OCI-LY7 (cell line): ENCODE measurements at regions not wholly inside any gene's neighbourhood (a gene's known extent, or its start where the extent isn't known, plus 50 kb on each side); places are given as distances from the start of the nearest gene placed in this dataset.
A peak's percentile ranks its signal among the peaks of the same experiment; 100 is the strongest.
"Not testable (repeated sequence)": the region's sequence is repeated elsewhere in the genome, so short reads cannot be mapped to it uniquely, and the experiment has no call there.

Source experiments
- BruUV-seq: library from RNA; stranded (reverse); fragments of 400-500 nt; replicated peaks from 2 replicates; lab custom pipeline; 2021; lab: Mats Ljungman, UMichigan
- CTCF ChIA-PET: fragments of 300-600 bp; sonication (Branson Sonifier 250); formaldehyde crosslinking; loops from one replicate; lab custom pipeline; 2022; ENCODE audit warnings: antibody characterized with exemption; ENCODE audit not compliant: unreplicated experiment; lab: Charles Lee
- POLR2A ChIA-PET: fragments of 300-600 bp; sonication (Branson Sonifier 250); formaldehyde crosslinking; loops from one replicate; lab custom pipeline; 2022; ENCODE audit warnings: antibody characterized with exemption; lab: Charles Lee
- DNase-seq: peaks from one replicate; pipeline ENCODE4 v3.0.0-alpha.2; 2015; ENCODE audit warnings: low spot score
- H2AFZ ChIP-seq: fragments of 200-600 bp; sonication (generic), shearing (Covaris generic); 2 replicates; pipeline ENCODE4 v1.6.1; 2014; ENCODE audit warnings: mild to moderate bottlenecking, antibody characterized with exemption, low read length, moderate library complexity
- H3K27ac ChIP-seq: fragments of 200-600 bp; sonication (generic); 2 replicates; pipeline ENCODE4 v1.5.1; 2014; ENCODE audit warnings: mixed run types, low read depth, mild to moderate bottlenecking, moderate library complexity, low read length, inconsistent platforms; ENCODE audit not compliant: poor library complexity, severe bottlenecking
- H3K36me3 ChIP-seq: fragments of 200-600 bp; sonication (generic); 2 replicates; pipeline ENCODE4 v1.6.1; 2014; ENCODE audit warnings: mild to moderate bottlenecking, antibody characterized with exemption, low read length, moderate library complexity, mixed read lengths; ENCODE audit not compliant: insufficient read depth
- H3K4me1 ChIP-seq: fragments of 200-600 bp; sonication (generic); 2 replicates; pipeline ENCODE4 v1.5.1; 2014; ENCODE audit warnings: mild to moderate bottlenecking, low read length; ENCODE audit not compliant: insufficient read depth, poor library complexity, severe bottlenecking
- H3K4me2 ChIP-seq: fragments of 200-600 bp; sonication (generic); 2 replicates; pipeline ENCODE4 v1.6.1; 2014; ENCODE audit warnings: mild to moderate bottlenecking, low read length
- H3K4me3 ChIP-seq: fragments of 200-600 bp; sonication (generic); 2 replicates; pipeline ENCODE4 v1.5.1; 2014; ENCODE audit warnings: mild to moderate bottlenecking, low read depth, low read length; ENCODE audit not compliant: poor library complexity, severe bottlenecking
- H3K79me2 ChIP-seq: fragments of 200-600 bp; sonication (generic); 2 replicates; pipeline ENCODE4 v1.6.1; 2016; ENCODE audit warnings: low read depth, mild to moderate bottlenecking, low read length, moderate library complexity, mixed read lengths; ENCODE audit not compliant: insufficient read depth
- H3K9me2 ChIP-seq: fragments of 200-600 bp; sonication (generic); 2 replicates; pipeline ENCODE4 v1.6.1; 2016; ENCODE audit warnings: mild to moderate bottlenecking, low read length, mixed read lengths; ENCODE audit not compliant: insufficient read depth
- H3K9me3 ChIP-seq: fragments of 200-600 bp; sonication (generic); 2 replicates; pipeline ENCODE4 v1.6.1; 2014; ENCODE audit warnings: mild to moderate bottlenecking, mixed run types, low read length, mixed read lengths
- H4K20me1 ChIP-seq: fragments of 200-600 bp; sonication (generic); 2 replicates; pipeline ENCODE4 v1.6.1; 2014; ENCODE audit warnings: mild to moderate bottlenecking, antibody characterized with exemption, low read length, moderate library complexity, mixed read lengths; ENCODE audit not compliant: insufficient read depth
- EZH2phosphoT487 ChIP-seq: fragments of 200-600 bp; sonication (generic); IDR thresholded peaks from 2 replicates; pipeline ENCODE4 v1.6.1; 2018; ENCODE audit warnings: low read depth, borderline replicate concordance, mild to moderate bottlenecking, mixed run types, antibody characterized with exemption, low read length, moderate library complexity, mixed read lengths
- intact Hi-C: fragments of 100-400 bp; cut with micrococcal nuclease; formaldehyde crosslinking; loops from one replicate; pipeline ENCODE4 v1.10.0; 2022; ENCODE audit not compliant: unreplicated experiment
- TF ChIP-seq, protein P1 (sequence below): fragments of 200-600 bp; sonication (generic); conservative IDR thresholded peaks from 2 replicates; pipeline ENCODE4 v1.5.1; 2014; ENCODE audit warnings: mild to moderate bottlenecking, antibody characterized with exemption, low read length, moderate library complexity, mixed read lengths

DNA sequence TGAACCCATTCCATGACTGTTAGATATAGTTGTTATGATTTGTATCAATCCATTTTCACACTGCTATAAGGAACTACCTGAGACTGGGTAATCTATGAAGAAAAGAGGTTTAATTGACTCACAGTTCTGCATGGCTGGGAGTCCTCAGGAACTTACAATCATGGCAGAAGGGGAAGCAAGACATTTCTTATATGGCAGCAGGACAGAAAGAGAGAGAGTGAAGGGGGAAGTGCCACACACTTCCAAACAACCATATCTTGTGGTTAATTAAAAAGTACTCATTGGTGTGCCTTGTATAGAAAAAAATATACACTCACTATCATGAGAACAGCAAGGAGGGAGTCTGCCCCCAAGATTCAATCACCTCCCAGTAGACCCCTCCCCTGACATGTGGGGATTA is 137.6 kb upstream of the NBPF11 start:
- TF ChIP-seq EZH2phosphoT487 = no peak
- TF ChIP-seq, protein P1, sequence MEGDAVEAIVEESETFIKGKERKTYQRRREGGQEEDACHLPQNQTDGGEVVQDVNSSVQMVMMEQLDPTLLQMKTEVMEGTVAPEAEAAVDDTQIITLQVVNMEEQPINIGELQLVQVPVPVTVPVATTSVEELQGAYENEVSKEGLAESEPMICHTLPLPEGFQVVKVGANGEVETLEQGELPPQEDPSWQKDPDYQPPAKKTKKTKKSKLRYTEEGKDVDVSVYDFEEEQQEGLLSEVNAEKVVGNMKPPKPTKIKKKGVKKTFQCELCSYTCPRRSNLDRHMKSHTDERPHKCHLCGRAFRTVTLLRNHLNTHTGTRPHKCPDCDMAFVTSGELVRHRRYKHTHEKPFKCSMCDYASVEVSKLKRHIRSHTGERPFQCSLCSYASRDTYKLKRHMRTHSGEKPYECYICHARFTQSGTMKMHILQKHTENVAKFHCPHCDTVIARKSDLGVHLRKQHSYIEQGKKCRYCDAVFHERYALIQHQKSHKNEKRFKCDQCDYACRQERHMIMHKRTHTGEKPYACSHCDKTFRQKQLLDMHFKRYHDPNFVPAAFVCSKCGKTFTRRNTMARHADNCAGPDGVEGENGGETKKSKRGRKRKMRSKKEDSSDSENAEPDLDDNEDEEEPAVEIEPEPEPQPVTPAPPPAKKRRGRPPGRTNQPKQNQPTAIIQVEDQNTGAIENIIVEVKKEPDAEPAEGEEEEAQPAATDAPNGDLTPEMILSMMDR = no peak
- no TSS peak for BruUV-seq

DNA sequence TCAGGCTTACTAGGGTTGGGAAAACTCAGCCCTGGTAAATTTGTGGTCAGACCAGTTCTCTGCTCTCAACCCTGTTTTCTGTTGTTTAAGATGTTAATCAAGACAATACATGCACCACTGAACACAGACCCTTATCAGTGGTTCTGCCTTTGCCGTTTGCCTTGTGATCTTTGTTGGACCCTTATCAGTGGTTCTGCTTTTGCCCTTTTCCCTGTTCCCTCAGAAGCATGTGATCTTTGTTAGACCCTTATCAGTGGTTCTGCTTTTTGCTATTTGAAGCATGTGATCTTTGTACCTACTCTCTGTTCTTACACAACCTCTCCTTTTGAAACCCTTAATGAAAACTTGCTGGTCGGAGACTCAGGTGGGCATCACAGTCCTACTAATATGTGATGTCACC is 133.9 kb upstream of the NBPF11 start:
- H4K20me1 ChIP-seq, H3K4me1 ChIP-seq, H3K9me2 ChIP-seq, H3K79me2 ChIP-seq, H2AFZ ChIP-seq, CTCF ChIA-PET, POLR2A ChIA-PET, H3K9me3 ChIP-seq, H3K36me3 ChIP-seq, H3K4me2 ChIP-seq, DNase-seq, intact Hi-C loops, H3K27ac ChIP-seq, H3K4me3 ChIP-seq, BruUV-seq: not testable (repeated sequence)

More for the DNA sequence above, 137.6 kb upstream of the NBPF11 start:
- no peak overlapping the region for H3K27ac ChIP-seq
- ChIA-PET POLR2A (no interaction called here), CTCF (no interaction called here)
- H3K36me3 ChIP-seq = no peaks in the 10 kb centered on the region
- no peaks in the 10 kb centered on the region for H3K9me2 ChIP-seq
- H3K4me3 ChIP-seq = no peak overlapping the region
- no peaks in the 10 kb centered on the region for H3K9me3 ChIP-seq
- no peak overlapping the region for H2AFZ ChIP-seq
- H3K79me2 ChIP-seq = no peaks in the 10 kb centered on the region
- H4K20me1 ChIP-seq = no peaks in the 10 kb centered on the region
- no peak overlapping the region for H3K4me2 ChIP-seq
- intact Hi-C loops = no loop called here
- no peak for DNase-seq
- H3K4me1 ChIP-seq = no peaks in the 10 kb centered on the region

DNA sequence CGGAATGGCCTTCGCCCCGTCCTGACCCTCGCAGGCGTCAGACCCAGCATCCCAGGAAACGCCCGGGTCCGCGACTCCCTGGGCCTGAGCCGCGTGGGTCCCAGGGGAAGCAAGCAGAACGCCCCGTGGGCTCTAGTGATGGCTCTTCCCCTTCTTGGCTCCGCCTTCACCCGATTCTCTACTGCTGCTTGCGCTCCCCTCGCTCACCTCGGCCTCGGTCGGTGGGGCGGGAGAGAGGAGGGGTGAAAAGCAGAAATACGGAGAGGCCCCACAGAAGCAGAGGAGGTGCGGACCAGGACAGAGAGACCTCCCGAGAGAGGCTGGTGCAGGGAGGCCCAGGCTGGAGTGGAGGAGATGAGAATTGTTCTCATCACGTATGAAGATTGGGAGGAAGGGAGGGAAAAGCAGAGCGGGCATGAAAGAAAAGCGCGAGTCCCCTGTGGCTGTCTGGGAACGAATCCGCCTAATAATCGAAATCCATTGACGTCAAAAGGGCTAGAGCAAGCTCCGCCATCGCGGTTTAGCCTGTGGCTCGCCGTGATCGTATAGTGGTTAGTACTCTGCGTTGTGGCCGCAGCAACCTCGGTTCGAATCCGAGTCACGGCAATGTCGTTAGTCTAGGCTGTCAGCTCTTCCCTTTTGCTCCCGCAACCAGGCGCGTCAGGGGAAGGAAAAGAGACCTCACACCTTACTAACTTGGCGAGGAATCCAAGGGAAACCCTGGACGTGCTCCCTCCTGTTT is 128.9 kb upstream of the NBPF11 start:
- H2AFZ ChIP-seq, CTCF ChIA-PET, DNase-seq, H3K4me2 ChIP-seq, H3K79me2 ChIP-seq, H3K4me3 ChIP-seq, H4K20me1 ChIP-seq, H3K9me2 ChIP-seq, H3K27ac ChIP-seq, BruUV-seq, H3K4me1 ChIP-seq, intact Hi-C loops, H3K36me3 ChIP-seq, H3K9me3 ChIP-seq: not testable (repeated sequence)
- POLR2A ChIA-PET = interaction anchor here (0.7 kb wide), 3 partner anchors 18 to 53 kb away, joined by 3 to 4 read pairs (median 4); no protein-coding TSS in a partner anchor

DNA sequence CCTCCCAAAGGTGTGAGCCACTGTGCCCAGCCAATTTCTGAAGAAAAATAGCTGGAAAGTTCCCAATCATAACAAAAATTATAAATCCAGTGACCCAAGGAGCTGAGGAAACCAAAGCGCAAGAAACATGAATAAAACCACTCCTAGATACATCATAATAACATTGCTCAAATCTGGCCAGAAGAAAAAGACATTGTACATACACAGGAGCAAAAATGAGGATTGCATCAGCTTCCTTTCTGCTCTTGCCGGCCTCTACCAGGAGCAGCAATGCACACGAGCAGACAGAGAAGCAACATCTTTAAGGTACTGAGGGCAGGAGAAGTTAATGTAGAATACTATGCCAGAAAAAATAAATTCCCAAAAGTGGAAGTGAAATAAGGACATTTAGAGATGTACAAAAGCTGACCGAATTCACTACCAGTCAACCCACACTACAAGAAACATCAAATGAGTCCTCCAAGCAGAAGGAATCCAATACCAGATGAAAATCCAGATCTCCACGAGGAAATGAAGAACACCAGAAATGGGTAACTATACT is 127.0 kb upstream of the NBPF11 start:
- H3K9me2 ChIP-seq, H3K36me3 ChIP-seq, H4K20me1 ChIP-seq, CTCF ChIA-PET, H3K79me2 ChIP-seq, intact Hi-C loops, H3K9me3 ChIP-seq, H3K4me1 ChIP-seq, POLR2A ChIA-PET, BruUV-seq, H3K27ac ChIP-seq: not testable (repeated sequence)
- H3K4me2 ChIP-seq = peak overlapping the region; percentile 42
- peak overlapping the region; percentile 68; the same call in 1 of the 2 replicates for H2AFZ ChIP-seq
- DNase-seq = peak; percentile 27
- H3K4me3 ChIP-seq = peak overlapping the region; percentile 25

DNA sequence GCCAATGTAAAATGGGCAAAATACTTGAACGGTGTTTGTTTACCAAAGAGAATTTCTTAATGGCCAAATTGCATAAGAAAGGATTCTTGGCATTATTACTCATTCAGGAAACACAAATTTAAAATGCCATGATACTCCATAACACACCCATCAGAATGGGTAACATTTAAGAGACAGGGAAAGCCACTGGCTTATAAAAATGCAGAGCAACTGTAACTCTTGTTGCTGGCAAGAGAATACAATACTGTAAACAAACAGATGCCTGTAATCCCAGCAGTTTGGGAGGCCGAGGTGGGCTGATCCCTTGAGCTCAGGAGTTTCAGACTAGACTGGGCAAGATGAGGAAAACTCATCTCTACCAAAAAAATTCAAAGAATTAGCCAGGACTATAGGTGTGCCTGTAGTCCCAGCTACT is 125.8 kb upstream of the NBPF11 start:
- intact Hi-C loops, H3K9me2 ChIP-seq, POLR2A ChIA-PET, BruUV-seq, H2AFZ ChIP-seq, H3K4me1 ChIP-seq, H3K27ac ChIP-seq, H3K36me3 ChIP-seq, H3K79me2 ChIP-seq, H3K4me3 ChIP-seq, DNase-seq, H3K9me3 ChIP-seq, H4K20me1 ChIP-seq, H3K4me2 ChIP-seq: not testable (repeated sequence)
- CTCF ChIA-PET = interaction anchor here (0.8 kb wide), 1 partner anchor 25 kb away, joined by 4 read pairs; no protein-coding TSS in a partner anchor
